ENCODE measurements at regions not wholly inside any gene's neighbourhood (a gene's known extent, or its start where the extent isn't known, plus 50 kb on each side); places are given as distances from the start of the nearest gene placed in this dataset.

- H3K9me3 ChIP-seq, result no peaks in the 10 kb centered on the region
- no peak overlapping the region for H3K27ac ChIP-seq
- TF ChIP-seq, protein P1, sequence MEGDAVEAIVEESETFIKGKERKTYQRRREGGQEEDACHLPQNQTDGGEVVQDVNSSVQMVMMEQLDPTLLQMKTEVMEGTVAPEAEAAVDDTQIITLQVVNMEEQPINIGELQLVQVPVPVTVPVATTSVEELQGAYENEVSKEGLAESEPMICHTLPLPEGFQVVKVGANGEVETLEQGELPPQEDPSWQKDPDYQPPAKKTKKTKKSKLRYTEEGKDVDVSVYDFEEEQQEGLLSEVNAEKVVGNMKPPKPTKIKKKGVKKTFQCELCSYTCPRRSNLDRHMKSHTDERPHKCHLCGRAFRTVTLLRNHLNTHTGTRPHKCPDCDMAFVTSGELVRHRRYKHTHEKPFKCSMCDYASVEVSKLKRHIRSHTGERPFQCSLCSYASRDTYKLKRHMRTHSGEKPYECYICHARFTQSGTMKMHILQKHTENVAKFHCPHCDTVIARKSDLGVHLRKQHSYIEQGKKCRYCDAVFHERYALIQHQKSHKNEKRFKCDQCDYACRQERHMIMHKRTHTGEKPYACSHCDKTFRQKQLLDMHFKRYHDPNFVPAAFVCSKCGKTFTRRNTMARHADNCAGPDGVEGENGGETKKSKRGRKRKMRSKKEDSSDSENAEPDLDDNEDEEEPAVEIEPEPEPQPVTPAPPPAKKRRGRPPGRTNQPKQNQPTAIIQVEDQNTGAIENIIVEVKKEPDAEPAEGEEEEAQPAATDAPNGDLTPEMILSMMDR (IDR thresholded peaks at IDR 0.05), result no peak
- H3K27me3 ChIP-seq, result no peaks in the 10 kb centered on the region
- no peak overlapping the region for H3K4me3 ChIP-seq
- no peaks in the 10 kb centered on the region for H3K36me3 ChIP-seq
- H3K4me1 ChIP-seq, result no peaks in the 10 kb centered on the region
- DNase-seq (ENCODE audit: low spot score), result no peak
Observed at GRCh38 chr17:79248843-79249493, 174.3 kb downstream of the ENGASE start.

GRCh38 chr17:79246225-79247190, 171.9 kb downstream of the ENGASE start:
- Histone ChIP-seq H3K27ac (no peak overlapping the region), H3K27me3 (no peaks in the 10 kb centered on the region), H3K9me3 (no peaks in the 10 kb centered on the region), H3K4me3 (no peak overlapping the region), H3K36me3 (no peaks in the 10 kb centered on the region), H3K4me1 (no peaks in the 10 kb centered on the region)
- TF ChIP-seq, protein P1 (IDR thresholded peaks at IDR 0.05), result no peak
- DNase-seq (ENCODE audit: low spot score), result no peak

- TF ChIP-seq, protein P1 (IDR thresholded peaks at IDR 0.05), result no peak
- Histone ChIP-seq H3K4me1 (no peaks in the 10 kb centered on the region), H3K27ac (no peak overlapping the region), H3K27me3 (no peaks in the 10 kb centered on the region), H3K9me3 (no peaks in the 10 kb centered on the region), H3K36me3 (no peaks in the 10 kb centered on the region), H3K4me3 (no peak overlapping the region)
- DNase-seq (ENCODE audit: low spot score), result no peak
Observed at GRCh38 chr17:79244665-79245064, 170.0 kb downstream of the ENGASE start.

DNA sequence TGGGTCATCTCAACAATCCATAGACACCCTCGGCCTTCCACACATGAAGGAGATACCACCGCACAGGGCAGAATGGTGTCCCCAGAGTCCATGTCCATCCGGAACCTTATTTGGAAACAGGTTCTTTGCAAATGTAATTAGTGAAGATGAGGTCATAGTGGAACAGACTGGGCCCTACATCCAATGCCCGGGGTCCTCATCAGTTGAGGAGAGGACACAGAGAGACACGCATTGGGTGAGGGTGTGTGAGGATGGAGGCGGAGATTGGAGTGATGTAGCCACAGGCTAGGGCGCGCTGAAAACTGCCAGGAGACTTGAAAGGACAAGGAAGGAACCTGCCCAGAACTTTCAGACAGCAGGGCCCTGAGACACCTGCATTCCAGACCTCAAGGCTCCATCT, 169.4 kb downstream of the ENGASE start:
- H3K36me3 ChIP-seq, result no peaks in the 10 kb centered on the region
- H3K27ac ChIP-seq, result no peak overlapping the region
- H3K4me1 ChIP-seq, result no peaks in the 10 kb centered on the region
- DNase-seq (ENCODE audit: low spot score), result no peak
- no peaks in the 10 kb centered on the region for H3K27me3 ChIP-seq
- TF ChIP-seq, protein P1 (IDR thresholded peaks at IDR 0.05), result no peak
- no peak overlapping the region for H3K4me3 ChIP-seq
- no peaks in the 10 kb centered on the region for H3K9me3 ChIP-seq

GRCh38 chr17:79243603-79243990, 169.0 kb downstream of the ENGASE start:
- no peak overlapping the region for H3K27ac ChIP-seq
- no peaks in the 10 kb centered on the region for H3K36me3 ChIP-seq
- no peak overlapping the region for H3K4me3 ChIP-seq
- no peaks in the 10 kb centered on the region for H3K27me3 ChIP-seq
- H3K4me1 ChIP-seq, result no peaks in the 10 kb centered on the region
- TF ChIP-seq, protein P1 (IDR thresholded peaks at IDR 0.05), result no peak
- DNase-seq (ENCODE audit: low spot score), result no peak
- no peaks in the 10 kb centered on the region for H3K9me3 ChIP-seq
